H1 (cell line): ENCODE measurements at regions not wholly inside any gene's neighbourhood (a gene's known extent, or its start where the extent isn't known, plus 50 kb on each side); places are given as distances from the start of the nearest gene placed in this dataset.

Experiments
- CHD7 ChIP-seq: fragments of 300-600 bp; sonication (generic); IDR thresholded peaks from 2 replicates; pipeline ENCODE4 v1.7.1; 2012; ENCODE audit warnings: low read length, moderate library complexity, mild to moderate bottlenecking, inconsistent platforms; ENCODE audit not compliant: insufficient replicate concordance
- CTCF ChIP-seq, 3 experiments: IDR thresholded peaks; 1 replicate in 2 of 3; 2 replicates in 1 of 3; pipeline versions ENCODE4 v1.5.1 to v1.6.1; 2011; ENCODE audit warnings: low read length in 3 of 3, mild to moderate bottlenecking in 3 of 3, inconsistent platforms in 2 of 3, low read depth in 1 of 3, moderate library complexity in 1 of 3; ENCODE audit not compliant: insufficient read depth in 1 of 3; ENCODE audit errors: control extremely low read depth in 1 of 3
- NRF1 ChIP-seq: IDR thresholded peaks from 2 replicates; pipeline ENCODE4 v1.6.1; 2011; ENCODE audit warnings: mild to moderate bottlenecking, low read depth, low read length, improper control_type of control experiment
- PHF8 ChIP-seq: fragments of 200-600 bp; sonication (generic); conservative IDR thresholded peaks from 2 replicates; pipeline ENCODE4 v1.7.1; 2012; ENCODE audit warnings: low read depth, mild to moderate bottlenecking, inconsistent platforms, low read length, moderate library complexity
- POLR2A ChIP-seq, 2 experiments: IDR thresholded peaks; 1 replicate in 1 of 2; 2 replicates in 1 of 2; pipeline ENCODE4 v1.6.1; 2011; ENCODE audit warnings: low read depth in 2 of 2, low read length in 2 of 2, mild to moderate bottlenecking in 2 of 2; ENCODE audit errors: control extremely low read depth in 1 of 2
- RAD21 ChIP-seq, 2 experiments: IDR thresholded peaks in 1 of 2; conservative IDR thresholded peaks in 1 of 2; 2 replicates each; pipeline ENCODE4 v1.6.1; 2011; ENCODE audit warnings: low read depth in 2 of 2, low read length in 2 of 2, improper control_type of control experiment in 1 of 2, inconsistent platforms in 1 of 2, mild to moderate bottlenecking in 1 of 2, moderate library complexity in 1 of 2
- SUZ12 ChIP-seq: fragments of 200-600 bp; sonication (generic); IDR thresholded peaks from 2 replicates; pipeline ENCODE4 v1.6.1; 2012; ENCODE audit warnings: mild to moderate bottlenecking, inconsistent platforms, low read length, moderate library complexity, mixed read lengths
- TEAD4 ChIP-seq: IDR thresholded peaks from 2 replicates; pipeline ENCODE4 v1.6.1; 2012; ENCODE audit warnings: low read depth, low read length, inconsistent platforms, mixed read lengths

- no peak for TF ChIP-seq CHD7
- no peak for TF ChIP-seq PHF8
- no peak for TF ChIP-seq SUZ12
- peak; percentile 23 to 41; a peak in 3 of 4 replicates for TF ChIP-seq RAD21 (IDR thresholded peaks at IDR 0.05 in 1 of 2, conservative IDR thresholded peaks at IDR 0.05 in 1 of 2; ENCODE audit: low read depth in 2 of 2, low read length in 2 of 2)
- TF ChIP-seq POLR2A (IDR thresholded peaks at IDR 0.05; ENCODE audit: control extremely low read depth in 1 of 2, low read depth in 2 of 2, low read length in 2 of 2) = no peak
- no peak for TF ChIP-seq NRF1
- no peak for TF ChIP-seq TEAD4
- TF ChIP-seq CTCF (IDR thresholded peaks at IDR 0.05; ENCODE audit: control extremely low read depth in 1 of 3, insufficient read depth in 1 of 3, low read depth in 1 of 3, low read length in 3 of 3) = peak in 2 of 3 experiments; percentile 15 to 57; a peak in 2 of 4 replicates
Observed at GRCh38 chr1:195608883-195609282, 999.4 kb downstream of the KCNT2 start (continued).
